ENCODE measurements at regions not wholly inside any gene's neighbourhood (a gene's known extent, or its start where the extent isn't known, plus 50 kb on each side); places are given as distances from the start of the nearest gene placed in this dataset.

- TF ChIP-seq CTCF (IDR thresholded peaks at IDR 0.05) = no peak
- TF ChIP-seq POLR2A (IDR thresholded peaks at IDR 0.05) = no peak
These were observed 248.1 kb upstream of the RAB4A start for GRCh38 chr1:229022595-229023333.

Data from upper lobe of left lung (tissue), 4 donors.